Ureter (tissue), 1 donor: ENCODE measurements at regions not wholly inside any gene's neighbourhood (a gene's known extent, or its start where the extent isn't known, plus 50 kb on each side); places are given as distances from the start of the nearest gene placed in this dataset.

Experiments used
- DNase-seq: peaks from one replicate; pipeline ENCODE4 v3.0.0-alpha.2; 2020; ENCODE audit warnings: low spot score
- donor health status: DM: yes; HTN: yes; CAD: no.

- DNase-seq: peak; percentile 29
Measured at GRCh38 chr22:49327411-49328117, 500.1 kb downstream of the BRD1 start.

- DNase-seq: peak; percentile 12
Measured at GRCh38 chr22:49326558-49326957, 501.1 kb downstream of the BRD1 start.

- peak; percentile 18 for DNase-seq
Measured at GRCh38 chr22:49325531-49326395, 501.9 kb downstream of the BRD1 start.

- DNase-seq: peak; percentile 38
Measured at GRCh38 chr22:49324527-49325491, 502.9 kb downstream of the BRD1 start.

GRCh38 chr22:49323751-49324415, 503.8 kb downstream of the BRD1 start:
- DNase-seq: peak; percentile 22

GRCh38 chr22:49322861-49323622, 504.6 kb downstream of the BRD1 start:
- peak; percentile 18 for DNase-seq

GRCh38 chr22:49322231-49322630, 505.4 kb downstream of the BRD1 start:
- peak; percentile 15 for DNase-seq

- DNase-seq: peak; percentile 26
Measured at GRCh38 chr22:49321477-49322055, 506.1 kb downstream of the BRD1 start.

- peak; percentile 17 for DNase-seq
Measured at GRCh38 chr22:49320714-49321476, 506.8 kb downstream of the BRD1 start.

GRCh38 chr22:49317369-49317768, 510.3 kb downstream of the BRD1 start:
- DNase-seq: no peak

- DNase-seq: peak; percentile 1
Measured at GRCh38 chr22:49312601-49313000, 515.1 kb downstream of the BRD1 start.

GRCh38 chr22:49310354-49310753, 517.3 kb downstream of the BRD1 start:
- DNase-seq: peak; percentile 12

- DNase-seq: peak; percentile 30
Measured at GRCh38 chr22:49308300-49308699, 519.4 kb downstream of the BRD1 start.

- DNase-seq: peak; percentile 24
Measured at GRCh38 chr22:49307870-49308269, 519.8 kb downstream of the BRD1 start.

- DNase-seq: peak; percentile 24
Measured at GRCh38 chr22:49307481-49307830, 520.2 kb downstream of the BRD1 start.

GRCh38 chr22:49306632-49307480, 520.8 kb downstream of the BRD1 start:
- DNase-seq: peak; percentile 29

GRCh38 chr22:49305966-49306631, 521.6 kb downstream of the BRD1 start:
- DNase-seq: peak; percentile 18
